ENCODE measurements at regions not wholly inside any gene's neighbourhood (a gene's known extent, or its start where the extent isn't known, plus 50 kb on each side); places are given as distances from the start of the nearest gene placed in this dataset.

GRCh38 chr7:69217516-69218350 lies 380.5 kb upstream of the AUTS2 start:
- no peak for TF ChIP-seq CTCF (IDR thresholded peaks at IDR 0.05; ENCODE audit: borderline replicate concordance)
- intact Hi-C loops (cut with micrococcal nuclease) = no loop called here
- Histone ChIP-seq H3K9me3 (replicated peaks) (no peaks in the 10 kb centered on the region), H3K4me1 (no peaks in the 10 kb centered on the region), H3K27ac (replicated peaks) (no peak overlapping the region), H3K27me3 (ENCODE audit: low read depth) (peaks cover 16% of the 10 kb centered on the region), H3K4me3 (no peak overlapping the region), H3K36me3 (no peaks in the 10 kb centered on the region)
- no peak for DNase-seq

- no peak for TF ChIP-seq CTCF (IDR thresholded peaks at IDR 0.05; ENCODE audit: borderline replicate concordance)
- intact Hi-C loops (cut with micrococcal nuclease) = no loop called here
- peaks cover 15% of the 10 kb centered on the region for H3K27me3 ChIP-seq (ENCODE audit: low read depth)
- H3K9me3 ChIP-seq (replicated peaks) = no peaks in the 10 kb centered on the region
- no peak overlapping the region for H3K27ac ChIP-seq (replicated peaks)
- H3K4me3 ChIP-seq = no peak overlapping the region
- H3K4me1 ChIP-seq = no peaks in the 10 kb centered on the region
- no peak for DNase-seq
- no peaks in the 10 kb centered on the region for H3K36me3 ChIP-seq
Measured at GRCh38 chr7:69218576-69218975, 379.7 kb upstream of the AUTS2 start.

GRCh38 chr7:69219381-69219780 lies 378.9 kb upstream of the AUTS2 start:
- no peaks in the 10 kb centered on the region for H3K9me3 ChIP-seq (replicated peaks)
- no peaks in the 10 kb centered on the region for H3K4me1 ChIP-seq
- peaks cover 13% of the 10 kb centered on the region for H3K27me3 ChIP-seq (ENCODE audit: low read depth)
- DNase-seq = no peak
- H3K36me3 ChIP-seq = no peaks in the 10 kb centered on the region
- TF ChIP-seq CTCF (IDR thresholded peaks at IDR 0.05; ENCODE audit: borderline replicate concordance) = no peak
- intact Hi-C loops (cut with micrococcal nuclease) = no loop called here
- H3K27ac ChIP-seq (replicated peaks) = no peak overlapping the region
- H3K4me3 ChIP-seq = no peak overlapping the region

GRCh38 chr7:69225259-69225943 lies 372.9 kb upstream of the AUTS2 start:
- Histone ChIP-seq H3K27ac (replicated peaks) (no peak overlapping the region), H3K4me1 (no peaks in the 10 kb centered on the region), H3K27me3 (ENCODE audit: low read depth) (peaks cover 26% of the 10 kb centered on the region), H3K9me3 (replicated peaks) (peaks cover 10% of the 10 kb centered on the region), H3K36me3 (no peaks in the 10 kb centered on the region), H3K4me3 (no peak overlapping the region)
- intact Hi-C loops (cut with micrococcal nuclease) = no loop called here
- no peak for DNase-seq
- TF ChIP-seq CTCF (IDR thresholded peaks at IDR 0.05; ENCODE audit: borderline replicate concordance) = no peak

GRCh38 chr7:69228212-69228811 lies 370.0 kb upstream of the AUTS2 start:
- DNase-seq = no peak
- no peak for TF ChIP-seq CTCF (IDR thresholded peaks at IDR 0.05; ENCODE audit: borderline replicate concordance)
- no peaks in the 10 kb centered on the region for H3K4me1 ChIP-seq
- peaks cover 10% of the 10 kb centered on the region for H3K9me3 ChIP-seq (replicated peaks)
- no peak overlapping the region for H3K4me3 ChIP-seq
- no peak overlapping the region for H3K27ac ChIP-seq (replicated peaks)
- no peaks in the 10 kb centered on the region for H3K36me3 ChIP-seq
- intact Hi-C loops (cut with micrococcal nuclease) = no loop called here
- H3K27me3 ChIP-seq (ENCODE audit: low read depth) = peaks cover 45% of the 10 kb centered on the region
